ENCODE measurements at regions not wholly inside any gene's neighbourhood (a gene's known extent, or its start where the extent isn't known, plus 50 kb on each side); places are given as distances from the start of the nearest gene placed in this dataset.

- H3K27me3 ChIP-seq (ENCODE audit: control insufficient read depth in 3 of 3, insufficient read depth in 3 of 3, low read depth in 1 of 3, low read length in 3 of 3), result no peaks in the 10 kb centered on the region
- H3K79me1 ChIP-seq (ENCODE audit: low read depth, low read length), result no peaks in the 10 kb centered on the region
- H2BK5ac ChIP-seq (ENCODE audit: low read length), result no peak overlapping the region
- peaks cover 0 to 7% of the 10 kb centered on the region in 2 donors for H3K9me3 ChIP-seq (replicated peaks in 1 of 2; ENCODE audit: control insufficient read depth in 2 of 2, insufficient read depth in 1 of 2, low read depth in 1 of 2, low read length in 2 of 2)
- no peaks in the 10 kb centered on the region for H3K36me3 ChIP-seq (replicated peaks in 1 of 2; ENCODE audit: control insufficient read depth in 2 of 2, insufficient read depth in 2 of 2, low read length in 2 of 2)
- WGBS, 2 donors (ENCODE audit: extremely low coverage in 2 of 2, insufficient read length in 2 of 2, insufficient replicate concordance in 1 of 2), result no CpG with 5 or more reads among the region's 2 CpGs
- H2BK120ac ChIP-seq (ENCODE audit: low read depth, low read length), result no peak overlapping the region
- no peak overlapping the region for H3K9ac ChIP-seq (ENCODE audit: low read depth, low read length, poor library complexity)
- no peak overlapping the region for H2AK5ac ChIP-seq (ENCODE audit: low read depth, low read length)
- H4K91ac ChIP-seq (ENCODE audit: low read depth, low read length, poor library complexity), result no peak overlapping the region
- peaks cover 2 to 17% of the 10 kb centered on the region in 2 donors for H3K4me1 ChIP-seq (ENCODE audit: control insufficient read depth in 2 of 2, insufficient read depth in 1 of 2, low read depth in 1 of 2, low read length in 2 of 2)
- H4K8ac ChIP-seq (ENCODE audit: low read depth, low read length), result no peak overlapping the region
- H2BK15ac ChIP-seq (ENCODE audit: low read length), result no peak overlapping the region
- no peak overlapping the region for H3K14ac ChIP-seq (ENCODE audit: low read length)
- DNase-seq (ENCODE audit: low spot score), result no peak
- no peak overlapping the region for H3K4me3 ChIP-seq (ENCODE audit: low read length in 2 of 2)
- H3K18ac ChIP-seq (ENCODE audit: low read length), result no peak overlapping the region
- H3K4me2 ChIP-seq (ENCODE audit: insufficient read depth, low read length, poor library complexity, severe bottlenecking), result no peak overlapping the region
- no peak overlapping the region for H3K27ac ChIP-seq (replicated peaks; ENCODE audit: low read length)
- H3K23ac ChIP-seq (ENCODE audit: low read depth, low read length, poor library complexity), result no peak overlapping the region
- H2AFZ ChIP-seq (ENCODE audit: low read length), result peak overlapping the region; percentile 63
- no peak overlapping the region for H2BK12ac ChIP-seq (ENCODE audit: low read length)
- no peak overlapping the region for H3K4ac ChIP-seq (ENCODE audit: low read length)
These were observed 161.5 kb upstream of the TOX3 start for GRCh38 chr16:52708476-52708875.

- no peak overlapping the region for H3K27ac ChIP-seq (replicated peaks; ENCODE audit: low read length)
- H3K23ac ChIP-seq (ENCODE audit: low read depth, low read length, poor library complexity), result no peak overlapping the region
- peak overlapping the region; percentile 43 for H2AFZ ChIP-seq (ENCODE audit: low read length)
- no peak overlapping the region for H2BK120ac ChIP-seq (ENCODE audit: low read depth, low read length)
- no peak overlapping the region for H4K91ac ChIP-seq (ENCODE audit: low read depth, low read length, poor library complexity)
- H3K27me3 ChIP-seq (ENCODE audit: control insufficient read depth in 3 of 3, insufficient read depth in 3 of 3, low read depth in 1 of 3, low read length in 3 of 3), result no peaks in the 10 kb centered on the region
- H3K14ac ChIP-seq (ENCODE audit: low read length), result no peak overlapping the region
- no peak overlapping the region for H3K9ac ChIP-seq (ENCODE audit: low read depth, low read length, poor library complexity)
- peaks cover 2 to 17% of the 10 kb centered on the region in 2 donors for H3K4me1 ChIP-seq (ENCODE audit: control insufficient read depth in 2 of 2, insufficient read depth in 1 of 2, low read depth in 1 of 2, low read length in 2 of 2)
- no CpG with 5 or more reads among the region's 3 CpGs for WGBS, 2 donors (ENCODE audit: extremely low coverage in 2 of 2, insufficient read length in 2 of 2, insufficient replicate concordance in 1 of 2)
- no peaks in the 10 kb centered on the region for H3K79me1 ChIP-seq (ENCODE audit: low read depth, low read length)
- H3K4ac ChIP-seq (ENCODE audit: low read length), result no peak overlapping the region
- DNase-seq (ENCODE audit: low spot score), result no peak
- H2BK5ac ChIP-seq (ENCODE audit: low read length), result no peak overlapping the region
- H3K4me2 ChIP-seq (ENCODE audit: insufficient read depth, low read length, poor library complexity, severe bottlenecking), result no peak overlapping the region
- H4K8ac ChIP-seq (ENCODE audit: low read depth, low read length), result no peak overlapping the region
- no peak overlapping the region for H2BK15ac ChIP-seq (ENCODE audit: low read length)
- no peaks in the 10 kb centered on the region for H3K36me3 ChIP-seq (replicated peaks in 1 of 2; ENCODE audit: control insufficient read depth in 2 of 2, insufficient read depth in 2 of 2, low read length in 2 of 2)
- no peak overlapping the region for H3K18ac ChIP-seq (ENCODE audit: low read length)
- H2AK5ac ChIP-seq (ENCODE audit: low read depth, low read length), result no peak overlapping the region
- no peak overlapping the region for H3K4me3 ChIP-seq (ENCODE audit: low read length in 2 of 2)
- H3K9me3 ChIP-seq (replicated peaks in 1 of 2; ENCODE audit: control insufficient read depth in 2 of 2, insufficient read depth in 1 of 2, low read depth in 1 of 2, low read length in 2 of 2), result peaks cover 0 to 7% of the 10 kb centered on the region in 2 donors
- H2BK12ac ChIP-seq (ENCODE audit: low read length), result no peak overlapping the region
These were observed 160.9 kb upstream of the TOX3 start for GRCh38 chr16:52707676-52708337.

GRCh38 chr16:52705122-52705521 lies 158.2 kb upstream of the TOX3 start:
- no peak overlapping the region for H4K8ac ChIP-seq (ENCODE audit: low read depth, low read length)
- no peak overlapping the region for H3K4me3 ChIP-seq (ENCODE audit: low read length in 2 of 2)
- H3K27me3 ChIP-seq (ENCODE audit: control insufficient read depth in 3 of 3, insufficient read depth in 3 of 3, low read depth in 1 of 3, low read length in 3 of 3), result no peaks in the 10 kb centered on the region
- H2BK5ac ChIP-seq (ENCODE audit: low read length), result no peak overlapping the region
- H3K4me2 ChIP-seq (ENCODE audit: insufficient read depth, low read length, poor library complexity, severe bottlenecking), result no peak overlapping the region
- peaks cover 0 to 7% of the 10 kb centered on the region in 2 donors for H3K9me3 ChIP-seq (replicated peaks in 1 of 2; ENCODE audit: control insufficient read depth in 2 of 2, insufficient read depth in 1 of 2, low read depth in 1 of 2, low read length in 2 of 2)
- H3K14ac ChIP-seq (ENCODE audit: low read length), result no peak overlapping the region
- no peak overlapping the region for H3K27ac ChIP-seq (replicated peaks; ENCODE audit: low read length)
- whole genome bisulfite sequencing, 2 donors (ENCODE audit: extremely low coverage in 2 of 2, insufficient read length in 2 of 2, insufficient replicate concordance in 1 of 2), result no CpG with 5 or more reads among the region's 5 CpGs
- H3K23ac ChIP-seq (ENCODE audit: low read depth, low read length, poor library complexity), result no peak overlapping the region
- no peak overlapping the region for H3K4ac ChIP-seq (ENCODE audit: low read length)
- H4K91ac ChIP-seq (ENCODE audit: low read depth, low read length, poor library complexity), result no peak overlapping the region
- H2AFZ ChIP-seq (ENCODE audit: low read length), result no peak overlapping the region
- H3K4me1 ChIP-seq (ENCODE audit: control insufficient read depth in 2 of 2, insufficient read depth in 1 of 2, low read depth in 1 of 2, low read length in 2 of 2), result peaks cover 2 to 17% of the 10 kb centered on the region in 2 donors
- DNase-seq (ENCODE audit: low spot score), result no peak
- no peak overlapping the region for H2BK15ac ChIP-seq (ENCODE audit: low read length)
- H2BK12ac ChIP-seq (ENCODE audit: low read length), result no peak overlapping the region
- H3K36me3 ChIP-seq (replicated peaks in 1 of 2; ENCODE audit: control insufficient read depth in 2 of 2, insufficient read depth in 2 of 2, low read length in 2 of 2), result no peaks in the 10 kb centered on the region
- H2AK5ac ChIP-seq (ENCODE audit: low read depth, low read length), result no peak overlapping the region
- H3K9ac ChIP-seq (ENCODE audit: low read depth, low read length, poor library complexity), result no peak overlapping the region
- H3K18ac ChIP-seq (ENCODE audit: low read length), result no peak overlapping the region
- no peaks in the 10 kb centered on the region for H3K79me1 ChIP-seq (ENCODE audit: low read depth, low read length)
- no peak overlapping the region for H2BK120ac ChIP-seq (ENCODE audit: low read depth, low read length)

- H3K18ac ChIP-seq (ENCODE audit: low read length), result no peak overlapping the region
- H3K27me3 ChIP-seq (ENCODE audit: control insufficient read depth in 3 of 3, insufficient read depth in 3 of 3, low read depth in 1 of 3, low read length in 3 of 3), result no peaks in the 10 kb centered on the region
- no peak overlapping the region for H3K23ac ChIP-seq (ENCODE audit: low read depth, low read length, poor library complexity)
- H3K79me1 ChIP-seq (ENCODE audit: low read depth, low read length), result no peaks in the 10 kb centered on the region
- no peak overlapping the region for H2BK120ac ChIP-seq (ENCODE audit: low read depth, low read length)
- no peak overlapping the region for H3K9ac ChIP-seq (ENCODE audit: low read depth, low read length, poor library complexity)
- no peak overlapping the region for H4K91ac ChIP-seq (ENCODE audit: low read depth, low read length, poor library complexity)
- no peak overlapping the region for H4K8ac ChIP-seq (ENCODE audit: low read depth, low read length)
- no peaks in the 10 kb centered on the region for H3K36me3 ChIP-seq (replicated peaks in 1 of 2; ENCODE audit: control insufficient read depth in 2 of 2, insufficient read depth in 2 of 2, low read length in 2 of 2)
- no peak overlapping the region for H3K4me3 ChIP-seq (ENCODE audit: low read length in 2 of 2)
- H2AK5ac ChIP-seq (ENCODE audit: low read depth, low read length), result no peak overlapping the region
- H3K4ac ChIP-seq (ENCODE audit: low read length), result no peak overlapping the region
- no peak for DNase-seq (ENCODE audit: low spot score)
- no peak overlapping the region for H2AFZ ChIP-seq (ENCODE audit: low read length)
- H3K27ac ChIP-seq (replicated peaks; ENCODE audit: low read length), result no peak overlapping the region
- H2BK5ac ChIP-seq (ENCODE audit: low read length), result no peak overlapping the region
- no peak overlapping the region for H3K4me2 ChIP-seq (ENCODE audit: insufficient read depth, low read length, poor library complexity, severe bottlenecking)
- no peak overlapping the region for H2BK12ac ChIP-seq (ENCODE audit: low read length)
- no peaks in the 10 kb centered on the region for H3K4me1 ChIP-seq (ENCODE audit: control insufficient read depth in 2 of 2, insufficient read depth in 1 of 2, low read depth in 1 of 2, low read length in 2 of 2)
- no peak overlapping the region for H2BK15ac ChIP-seq (ENCODE audit: low read length)
- no peak overlapping the region for H3K14ac ChIP-seq (ENCODE audit: low read length)
- no peaks in the 10 kb centered on the region for H3K9me3 ChIP-seq (replicated peaks in 1 of 2; ENCODE audit: control insufficient read depth in 2 of 2, insufficient read depth in 1 of 2, low read depth in 1 of 2, low read length in 2 of 2)
These were observed 151.0 kb upstream of the TOX3 start for GRCh38 chr16:52697971-52698370.

Measured in neuronal stem cell (in vitro differentiated cells).